H9 (cell line): ENCODE measurements at regions not wholly inside any gene's neighbourhood (a gene's known extent, or its start where the extent isn't known, plus 50 kb on each side); places are given as distances from the start of the nearest gene placed in this dataset.

ENCODE experiments used
- DNase-seq: peaks from one replicate; pipeline ENCODE4 v3.0.0-alpha.2; 2017
- H2AFZ ChIP-seq: one replicate; pipeline ENCODE4 v1.6.1; 2013; ENCODE audit warnings: mild to moderate bottlenecking, low read length, control low read depth, moderate library complexity
- H2AK5ac ChIP-seq: 2 replicates; pipeline ENCODE4 v1.6.1; 2013; ENCODE audit warnings: low read length, control low read depth, mixed read lengths; ENCODE audit not compliant: insufficient read length
- H2BK120ac ChIP-seq: one replicate; pipeline ENCODE4 v1.6.1; 2013; ENCODE audit warnings: low read depth, mild to moderate bottlenecking, low read length, control low read depth, inconsistent platforms; ENCODE audit not compliant: poor library complexity, severe bottlenecking
- H2BK12ac ChIP-seq: 2 replicates; pipeline ENCODE4 v1.6.1; 2013; ENCODE audit warnings: low read length, control low read depth, mixed read lengths, low read depth; ENCODE audit not compliant: insufficient read length
- H2BK15ac ChIP-seq: 2 replicates; pipeline ENCODE4 v1.6.1; 2013; ENCODE audit warnings: low read depth, low read length, control low read depth
- H2BK20ac ChIP-seq: one replicate; pipeline ENCODE4 v1.6.1; 2013; ENCODE audit warnings: low read depth, mild to moderate bottlenecking, low read length, control low read depth, inconsistent platforms; ENCODE audit not compliant: poor library complexity, severe bottlenecking
- H2BK5ac ChIP-seq: 2 replicates; pipeline ENCODE4 v1.6.1; 2013; ENCODE audit warnings: low read length, control low read depth, mixed read lengths; ENCODE audit not compliant: insufficient read length
- H3K14ac ChIP-seq: 2 replicates; pipeline ENCODE4 v1.6.1; 2013; ENCODE audit warnings: low read length, control low read depth; ENCODE audit not compliant: insufficient read depth
- H3K18ac ChIP-seq: 2 replicates; pipeline ENCODE4 v1.6.1; 2013; ENCODE audit warnings: low read depth, mild to moderate bottlenecking, mixed read lengths, low read length, control low read depth; ENCODE audit not compliant: insufficient read length
- H3K23ac ChIP-seq: 2 replicates; pipeline ENCODE4 v1.6.1; 2013; ENCODE audit warnings: low read length, control low read depth, mixed read lengths, low read depth; ENCODE audit not compliant: insufficient read length
- H3K23me2 ChIP-seq: 2 replicates; pipeline ENCODE4 v1.6.1; 2013; ENCODE audit warnings: low read depth, mild to moderate bottlenecking, mixed read lengths, low read length, control low read depth; ENCODE audit not compliant: insufficient read length, poor library complexity, severe bottlenecking
- H3K27ac ChIP-seq: 2 replicates; pipeline ENCODE4 v1.5.1; 2013; ENCODE audit warnings: low read length, control low read depth, mixed read lengths, low read depth; ENCODE audit not compliant: insufficient read length
- H3K27me3 ChIP-seq: 2 replicates; pipeline ENCODE4 v1.6.1; 2013; ENCODE audit warnings: low read length, control low read depth, inconsistent platforms; ENCODE audit not compliant: insufficient read depth
- H3K4ac ChIP-seq: 2 replicates; pipeline ENCODE4 v1.6.1; 2013; ENCODE audit warnings: low read depth, mild to moderate bottlenecking, control low read depth, inconsistent platforms, low read length, moderate library complexity
- H3K4me1 ChIP-seq: 2 replicates; pipeline ENCODE4 v1.6.1; 2013; ENCODE audit warnings: low read length, control low read depth, inconsistent platforms; ENCODE audit not compliant: insufficient read depth
- H3K4me2 ChIP-seq: 2 replicates; pipeline ENCODE4 v1.6.1; 2013; ENCODE audit warnings: low read length, control low read depth, mixed read lengths; ENCODE audit not compliant: insufficient read length, insufficient read depth
- H3K56ac ChIP-seq: 2 replicates; pipeline ENCODE4 v1.6.1; 2013; ENCODE audit warnings: low read depth, mild to moderate bottlenecking, mixed read lengths, low read length, control low read depth; ENCODE audit not compliant: insufficient read length
- H3K79me1 ChIP-seq: 2 replicates; pipeline ENCODE4 v1.6.1; 2013; ENCODE audit warnings: low read depth, mild to moderate bottlenecking, moderate library complexity, low read length, control low read depth, inconsistent platforms; ENCODE audit not compliant: insufficient read depth, poor library complexity, severe bottlenecking
- H3K79me2 ChIP-seq: 2 replicates; pipeline ENCODE4 v1.6.1; 2013; ENCODE audit warnings: low read length, control low read depth, inconsistent platforms; ENCODE audit not compliant: insufficient read depth
- H3K9ac ChIP-seq: 2 replicates; pipeline ENCODE4 v1.6.1; 2013; ENCODE audit warnings: low read length, control low read depth, mixed read lengths; ENCODE audit not compliant: insufficient read length; ENCODE audit errors: extremely low read depth
- H3K9me3 ChIP-seq: one replicate; pipeline ENCODE4 v1.6.1; 2013; ENCODE audit warnings: low read depth, low read length, inconsistent platforms; ENCODE audit not compliant: control insufficient read depth
- H3T11ph ChIP-seq: one replicate; pipeline ENCODE4 v1.6.1; 2013; ENCODE audit warnings: mild to moderate bottlenecking, low read length, control low read depth, inconsistent platforms
- H4K20me1 ChIP-seq: one replicate; pipeline ENCODE4 v1.6.1; 2013; ENCODE audit not compliant: control insufficient read depth, insufficient read length, insufficient read depth
- H4K5ac ChIP-seq: 2 replicates; pipeline ENCODE4 v1.6.1; 2013; ENCODE audit warnings: low read depth, mild to moderate bottlenecking, mixed read lengths, low read length, control low read depth; ENCODE audit not compliant: insufficient read length
- H4K8ac ChIP-seq: replicated peaks from 2 replicates; pipeline ENCODE4 v1.6.1; 2013; ENCODE audit warnings: low read length, control low read depth, mixed read lengths, low read depth; ENCODE audit not compliant: insufficient read length
- H4K91ac ChIP-seq: 2 replicates; pipeline ENCODE4 v1.6.1; 2013; ENCODE audit warnings: low read depth, mild to moderate bottlenecking, moderate library complexity, mixed read lengths, low read length, control low read depth; ENCODE audit not compliant: insufficient read length
- H3K27ac Mint-ChIP-seq, 3 experiments: 2 replicates in 2 of 3; 3 replicates in 1 of 3; pipeline ENCODE4 v1.8.0; 2020 to 2021; ENCODE audit warnings: mixed read lengths in 3 of 3, mild to moderate bottlenecking in 1 of 3, moderate library complexity in 1 of 3
- H3K27me3 Mint-ChIP-seq: 2 replicates; pipeline ENCODE4 v1.8.0; 2021; ENCODE audit warnings: low read depth, mild to moderate bottlenecking, moderate library complexity, mixed read lengths
- H3K36me3 Mint-ChIP-seq, 3 experiments: 2 replicates in 2 of 3; 3 replicates in 1 of 3; pipeline ENCODE4 v1.8.0; 2020 to 2021; ENCODE audit warnings: low read depth in 3 of 3, mixed read lengths in 3 of 3; ENCODE audit not compliant: insufficient read depth in 1 of 3
- H3K4me1 Mint-ChIP-seq, 2 experiments: 2 replicates each; pipeline ENCODE4 v1.8.0; 2020; ENCODE audit warnings: mixed read lengths in 2 of 2
- H3K4me3 Mint-ChIP-seq, 2 experiments: 2 replicates in 1 of 2; 3 replicates in 1 of 2; pipeline ENCODE4 v1.8.0; 2020 to 2021; ENCODE audit warnings: mild to moderate bottlenecking in 2 of 2, mixed read lengths in 2 of 2, moderate library complexity in 1 of 2
- H3K9me3 Mint-ChIP-seq, 2 experiments: 2 replicates in 1 of 2; 3 replicates in 1 of 2; pipeline ENCODE4 v1.8.0; 2020; ENCODE audit warnings: mild to moderate bottlenecking in 2 of 2, mixed read lengths in 2 of 2, moderate library complexity in 1 of 2
- WGBS: extraction: QIAGEN DNeasy Blood & Tissue Kit; methylation state at CpG from one replicate; pipeline ENCODE4 v1.1.7; 2013; ENCODE audit warnings: missing lambda C conversion rate, low lambda C conversion rate, mixed read lengths; ENCODE audit not compliant: insufficient read length; ENCODE audit errors: extremely low coverage; 5-methylcytosine and 5-hydroxymethylcytosine counted together
- TF ChIP-seq, protein P1 (sequence below): fragments of 200-600 bp; sonication (generic); conservative IDR thresholded peaks from 3 replicates; pipeline ENCODE4 v1.8.0; 2021; ENCODE audit warnings: antibody characterized with exemption, mild to moderate bottlenecking

DNA sequence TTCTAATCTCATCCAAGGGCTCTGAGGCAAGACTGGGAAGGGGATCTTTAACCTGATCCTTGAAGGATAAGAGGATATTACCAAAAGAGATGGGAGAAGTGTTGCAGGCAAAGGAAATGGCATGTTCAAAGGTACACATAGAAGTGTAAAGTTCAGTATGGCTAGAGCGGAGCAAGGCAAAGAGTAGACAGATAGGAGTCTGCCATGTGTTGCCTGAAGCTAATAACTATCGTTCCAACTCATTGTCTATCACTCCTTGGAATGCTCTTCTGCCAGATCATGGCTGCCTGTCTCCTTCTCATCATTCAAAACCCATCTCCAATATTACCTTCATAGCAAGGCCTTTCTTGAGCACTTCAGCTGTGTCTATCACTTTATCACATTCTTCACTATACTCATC, 55.2 kb upstream of the IL1RAPL2 start:
- Histone ChIP-seq H3K23me2 (no peaks in the 10 kb centered on the region), H3K9me3 (no peaks in the 10 kb centered on the region), H2BK120ac (no peak overlapping the region), H3K79me1 (no peaks in the 10 kb centered on the region), H2AFZ (no peak overlapping the region), H2BK15ac (no peak overlapping the region), H2BK5ac (no peak overlapping the region), H3K14ac (no peak overlapping the region), H4K8ac (no peak overlapping the region), H4K5ac (no peak overlapping the region), H2AK5ac (no peak overlapping the region), H3K4ac (no peak overlapping the region), H4K91ac (no peak overlapping the region), H3K56ac (no peak overlapping the region), H2BK12ac (no peak overlapping the region), H3K23ac (no peak overlapping the region), H3K4me2 (no peak overlapping the region), H3K18ac (no peak overlapping the region), H3K27me3 (no peaks in the 10 kb centered on the region), H3K9ac (no peak overlapping the region), H2BK20ac (no peak overlapping the region), H3K4me1 (no peaks in the 10 kb centered on the region), H3K79me2 (no peaks in the 10 kb centered on the region), H3T11ph (no peak overlapping the region), H3K27ac (no peak overlapping the region), H4K20me1 (no peaks in the 10 kb centered on the region)
- no CpG with 5 or more reads among the region's 2 CpGs for WGBS
- Mint-ChIP-seq H3K36me3 (no peaks in the 10 kb centered on the region), H3K27me3 (peaks cover 2% of the 10 kb centered on the region; the same call in 1 of the 2 replicates), H3K4me1 (no peaks in the 10 kb centered on the region), H3K4me3 (no peak overlapping the region), H3K9me3 (peaks cover 2 to 39% of the 10 kb centered on the region in 2 experiments; a peak in 3 of 5 replicates), H3K27ac (no peak overlapping the region)
- TF ChIP-seq, protein P1, sequence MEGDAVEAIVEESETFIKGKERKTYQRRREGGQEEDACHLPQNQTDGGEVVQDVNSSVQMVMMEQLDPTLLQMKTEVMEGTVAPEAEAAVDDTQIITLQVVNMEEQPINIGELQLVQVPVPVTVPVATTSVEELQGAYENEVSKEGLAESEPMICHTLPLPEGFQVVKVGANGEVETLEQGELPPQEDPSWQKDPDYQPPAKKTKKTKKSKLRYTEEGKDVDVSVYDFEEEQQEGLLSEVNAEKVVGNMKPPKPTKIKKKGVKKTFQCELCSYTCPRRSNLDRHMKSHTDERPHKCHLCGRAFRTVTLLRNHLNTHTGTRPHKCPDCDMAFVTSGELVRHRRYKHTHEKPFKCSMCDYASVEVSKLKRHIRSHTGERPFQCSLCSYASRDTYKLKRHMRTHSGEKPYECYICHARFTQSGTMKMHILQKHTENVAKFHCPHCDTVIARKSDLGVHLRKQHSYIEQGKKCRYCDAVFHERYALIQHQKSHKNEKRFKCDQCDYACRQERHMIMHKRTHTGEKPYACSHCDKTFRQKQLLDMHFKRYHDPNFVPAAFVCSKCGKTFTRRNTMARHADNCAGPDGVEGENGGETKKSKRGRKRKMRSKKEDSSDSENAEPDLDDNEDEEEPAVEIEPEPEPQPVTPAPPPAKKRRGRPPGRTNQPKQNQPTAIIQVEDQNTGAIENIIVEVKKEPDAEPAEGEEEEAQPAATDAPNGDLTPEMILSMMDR, result no peak
- no peak for DNase-seq
